Erythroblast (primary cell): ENCODE measurements at regions not wholly inside any gene's neighbourhood (a gene's known extent, or its start where the extent isn't known, plus 50 kb on each side); places are given as distances from the start of the nearest gene placed in this dataset.

ENCODE experiments used
- GATA1 ChIP-seq: IDR thresholded peaks from 2 replicates; pipeline ENCODE4 v1.6.1; 2011; ENCODE audit warnings: low read depth, mild to moderate bottlenecking, control low read depth, low read length, moderate library complexity
- POLR2A ChIP-seq: IDR thresholded peaks from 2 replicates; pipeline ENCODE4 v1.6.1; 2011; ENCODE audit warnings: mild to moderate bottlenecking, low read length

GRCh38 chr16:85202051-85202601 lies 89.9 kb upstream of the CIBAR2 start:
- no peak for TF ChIP-seq POLR2A
- no peak for TF ChIP-seq GATA1
